ENCODE measurements at regions not wholly inside any gene's neighbourhood (a gene's known extent, or its start where the extent isn't known, plus 50 kb on each side); places are given as distances from the start of the nearest gene placed in this dataset.
A peak's percentile ranks its signal among the peaks of the same experiment; 100 is the strongest.

DNA sequence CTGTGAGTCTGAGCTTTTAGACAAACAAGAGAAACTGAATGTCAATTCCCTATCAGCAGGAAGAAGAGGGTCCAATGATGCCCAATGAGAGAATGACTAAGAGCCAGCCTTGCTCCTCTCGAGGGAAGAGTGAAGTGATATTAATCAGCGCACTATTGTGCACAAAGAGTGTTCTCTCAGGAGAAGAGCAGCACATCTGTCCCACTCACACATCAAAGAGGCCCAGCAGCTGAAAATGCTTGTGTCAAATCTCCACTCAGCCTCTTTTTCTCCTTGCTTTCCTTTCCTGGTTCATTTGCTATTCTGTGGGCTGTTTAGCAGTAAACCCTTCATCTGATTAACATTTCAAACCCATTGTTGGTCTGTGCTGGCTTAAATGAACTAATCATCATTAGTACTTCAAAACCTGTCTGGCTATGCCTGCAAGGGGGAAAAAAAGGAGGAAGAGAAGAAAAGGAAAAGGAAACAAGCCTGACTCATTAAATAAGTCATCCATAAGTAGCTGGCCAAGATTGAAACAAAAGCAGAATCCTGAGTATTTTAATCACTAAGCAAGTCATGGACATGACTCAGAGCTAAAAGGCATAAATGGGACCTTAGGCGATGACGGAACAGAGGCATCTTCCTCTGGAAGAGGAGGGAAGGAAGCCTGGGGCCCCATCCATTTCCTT lies 912.7 kb downstream of the TUSC7 start:
- Histone ChIP-seq H2BK12ac (ENCODE audit: low read length in 2 of 2) (peak overlapping the region; percentile 19 to 37), H2AK5ac (ENCODE audit: low read length, severe bottlenecking) (peak overlapping the region; percentile 39), H3K79me1 (replicated peaks; ENCODE audit: low read length, poor library complexity, severe bottlenecking) (no peaks in the 10 kb centered on the region), H2BK120ac (ENCODE audit: low read depth, low read length) (no peak overlapping the region), H3K23ac (ENCODE audit: low read length in 2 of 2) (no peak overlapping the region), H3K14ac (ENCODE audit: low read length in 2 of 2) (no peak overlapping the region), H2BK5ac (ENCODE audit: low read depth, low read length, poor library complexity, severe bottlenecking) (no peak overlapping the region), H3K4me2 (ENCODE audit: low read length, poor library complexity, severe bottlenecking) (no peak overlapping the region), H3K9ac (ENCODE audit: low read length) (peak overlapping the region; percentile 46), H3K9me3 (ENCODE audit: control insufficient read depth, low read length) (no peaks in the 10 kb centered on the region), H3K4me3 (ENCODE audit: insufficient read depth in 1 of 2, low read depth in 1 of 2, low read length in 2 of 2) (no peak overlapping the region), H3K36me3 (ENCODE audit: control insufficient read depth in 1 of 2, insufficient read depth in 2 of 2, low read depth in 1 of 2, low read length in 2 of 2) (no peaks in the 10 kb centered on the region), H3K27me3 (ENCODE audit: control insufficient read depth in 1 of 2, insufficient read depth in 1 of 2, low read length in 2 of 2) (no peaks in the 10 kb centered on the region), H4K8ac (ENCODE audit: low read length) (peak overlapping the region; percentile 42), H3K18ac (ENCODE audit: low read depth in 1 of 2, low read length in 2 of 2) (peak overlapping the region in 1 of 2 experiments; percentile 52), H3K4ac (ENCODE audit: low read depth in 1 of 2, low read length in 2 of 2) (peak overlapping the region in 1 of 2 experiments; percentile 17), H3K27ac (ENCODE audit: low read length, poor library complexity, severe bottlenecking) (peak overlapping the region; percentile 87), H2AFZ (ENCODE audit: low read depth, low read length) (peak overlapping the region; percentile 15), H2BK15ac (ENCODE audit: low read depth, poor library complexity, severe bottlenecking) (no peak overlapping the region), H3K4me1 (ENCODE audit: control insufficient read depth, insufficient read depth, low read depth, low read length) (peaks cover 3% of the 10 kb centered on the region), H4K91ac (ENCODE audit: low read length) (no peak overlapping the region)
- 12% methylated on average over 4 of the region's 4 CpGs for WGBS
- peak; percentile 82 for DNase-seq

DNA sequence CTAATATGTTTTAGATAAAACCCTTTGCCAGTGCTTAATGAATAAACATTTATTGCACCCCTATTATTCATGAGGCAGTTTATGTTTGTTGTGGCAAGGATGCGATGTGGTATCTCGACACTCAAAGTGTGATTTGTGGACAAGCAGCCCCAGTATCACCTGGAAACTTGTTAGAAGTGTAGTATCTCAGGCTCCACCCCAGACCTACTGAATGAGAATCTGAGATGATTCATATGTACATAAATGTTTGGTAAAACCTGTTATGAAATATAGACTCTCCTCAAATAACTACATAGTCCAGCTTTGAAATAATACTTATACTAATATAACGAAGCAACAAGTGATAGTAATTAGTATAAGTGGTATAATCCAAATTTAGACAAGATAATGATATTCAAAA lies 914.8 kb downstream of the TUSC7 start:
- Histone ChIP-seq H2AFZ (ENCODE audit: low read depth, low read length) (no peak overlapping the region), H3K4me1 (ENCODE audit: control insufficient read depth, insufficient read depth, low read depth, low read length) (peaks cover 5% of the 10 kb centered on the region), H3K14ac (ENCODE audit: low read length in 2 of 2) (no peak overlapping the region), H3K23ac (ENCODE audit: low read length in 2 of 2) (no peak overlapping the region), H4K8ac (ENCODE audit: low read length) (no peak overlapping the region), H2BK120ac (ENCODE audit: low read depth, low read length) (no peak overlapping the region), H3K4me2 (ENCODE audit: low read length, poor library complexity, severe bottlenecking) (no peak overlapping the region), H3K9ac (ENCODE audit: low read length) (no peak overlapping the region), H3K9me3 (ENCODE audit: control insufficient read depth, low read length) (no peaks in the 10 kb centered on the region), H3K4me3 (ENCODE audit: insufficient read depth in 1 of 2, low read depth in 1 of 2, low read length in 2 of 2) (no peak overlapping the region), H2AK5ac (ENCODE audit: low read length, severe bottlenecking) (no peak overlapping the region), H2BK15ac (ENCODE audit: low read depth, poor library complexity, severe bottlenecking) (no peak overlapping the region), H3K4ac (ENCODE audit: low read depth in 1 of 2, low read length in 2 of 2) (no peak overlapping the region), H3K36me3 (ENCODE audit: control insufficient read depth in 1 of 2, insufficient read depth in 2 of 2, low read depth in 1 of 2, low read length in 2 of 2) (no peaks in the 10 kb centered on the region), H3K79me1 (replicated peaks; ENCODE audit: low read length, poor library complexity, severe bottlenecking) (no peaks in the 10 kb centered on the region), H3K27ac (ENCODE audit: low read length, poor library complexity, severe bottlenecking) (no peak overlapping the region), H4K91ac (ENCODE audit: low read length) (no peak overlapping the region), H2BK12ac (ENCODE audit: low read length in 2 of 2) (no peak overlapping the region), H3K18ac (ENCODE audit: low read depth in 1 of 2, low read length in 2 of 2) (no peak overlapping the region), H3K27me3 (ENCODE audit: control insufficient read depth in 1 of 2, insufficient read depth in 1 of 2, low read length in 2 of 2) (no peaks in the 10 kb centered on the region), H2BK5ac (ENCODE audit: low read depth, low read length, poor library complexity, severe bottlenecking) (no peak overlapping the region)
- no peak for DNase-seq
- WGBS, result no CpG with 5 or more reads among the region's 3 CpGs

DNA sequence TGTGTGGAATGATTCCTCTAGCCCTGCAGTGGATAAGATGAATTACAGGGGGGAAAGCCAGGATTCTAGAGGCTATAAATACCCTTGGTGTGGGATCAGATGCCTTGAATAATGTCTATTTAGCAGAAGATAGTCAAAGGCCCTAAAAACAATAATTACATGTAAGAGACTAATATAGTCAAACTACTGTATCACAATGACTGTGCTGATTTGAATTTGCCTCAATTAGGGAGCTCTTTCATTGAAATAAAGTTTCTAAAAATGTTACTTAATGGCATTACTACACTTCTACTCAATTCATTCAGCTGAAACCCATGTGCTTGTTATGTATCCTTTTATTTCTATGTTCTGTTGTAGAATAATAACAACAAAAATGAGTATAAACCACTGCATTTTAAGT lies 915.6 kb downstream of the TUSC7 start:
- Histone ChIP-seq H3K4me2 (ENCODE audit: low read length, poor library complexity, severe bottlenecking) (no peak overlapping the region), H3K4me1 (ENCODE audit: control insufficient read depth, insufficient read depth, low read depth, low read length) (peaks cover 5% of the 10 kb centered on the region), H3K18ac (ENCODE audit: low read depth in 1 of 2, low read length in 2 of 2) (no peak overlapping the region), H3K9me3 (ENCODE audit: control insufficient read depth, low read length) (no peaks in the 10 kb centered on the region), H3K27ac (ENCODE audit: low read length, poor library complexity, severe bottlenecking) (no peak overlapping the region), H3K9ac (ENCODE audit: low read length) (no peak overlapping the region), H3K4me3 (ENCODE audit: insufficient read depth in 1 of 2, low read depth in 1 of 2, low read length in 2 of 2) (no peak overlapping the region), H3K4ac (ENCODE audit: low read depth in 1 of 2, low read length in 2 of 2) (no peak overlapping the region), H4K91ac (ENCODE audit: low read length) (no peak overlapping the region), H2BK120ac (ENCODE audit: low read depth, low read length) (no peak overlapping the region), H2BK12ac (ENCODE audit: low read length in 2 of 2) (no peak overlapping the region), H2AFZ (ENCODE audit: low read depth, low read length) (no peak overlapping the region), H2BK5ac (ENCODE audit: low read depth, low read length, poor library complexity, severe bottlenecking) (no peak overlapping the region), H3K79me1 (replicated peaks; ENCODE audit: low read length, poor library complexity, severe bottlenecking) (no peaks in the 10 kb centered on the region), H3K27me3 (ENCODE audit: control insufficient read depth in 1 of 2, insufficient read depth in 1 of 2, low read length in 2 of 2) (no peaks in the 10 kb centered on the region), H3K36me3 (ENCODE audit: control insufficient read depth in 1 of 2, insufficient read depth in 2 of 2, low read depth in 1 of 2, low read length in 2 of 2) (no peaks in the 10 kb centered on the region), H4K8ac (ENCODE audit: low read length) (no peak overlapping the region), H2AK5ac (ENCODE audit: low read length, severe bottlenecking) (no peak overlapping the region), H3K14ac (ENCODE audit: low read length in 2 of 2) (no peak overlapping the region), H3K23ac (ENCODE audit: low read length in 2 of 2) (no peak overlapping the region), H2BK15ac (ENCODE audit: low read depth, poor library complexity, severe bottlenecking) (no peak overlapping the region)
- no peak for DNase-seq

DNA sequence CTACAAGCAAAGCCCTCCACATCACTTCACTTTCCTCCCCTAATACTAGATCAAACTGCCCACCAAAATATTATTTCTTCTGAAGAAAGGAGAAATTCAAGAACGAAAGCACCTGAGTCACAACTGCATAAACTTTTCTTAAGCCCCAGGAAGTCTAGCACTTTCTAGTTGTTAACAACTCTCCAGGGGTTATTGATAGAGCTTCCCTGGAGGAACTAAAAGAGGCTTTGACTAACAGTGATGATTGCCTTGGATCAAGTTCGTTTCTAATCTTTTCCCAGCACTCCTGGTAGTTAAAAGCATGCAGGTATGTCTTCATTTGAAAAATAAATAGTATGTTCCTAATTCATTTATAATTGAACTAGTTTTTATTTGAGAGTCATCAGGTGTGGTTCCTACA lies 917.0 kb downstream of the TUSC7 start:
- no peak overlapping the region for H2AFZ ChIP-seq (ENCODE audit: low read depth, low read length)
- H3K9ac ChIP-seq (ENCODE audit: low read length), result no peak overlapping the region
- H3K4me3 ChIP-seq (ENCODE audit: insufficient read depth in 1 of 2, low read depth in 1 of 2, low read length in 2 of 2), result no peak overlapping the region
- no peak for DNase-seq
- H3K14ac ChIP-seq (ENCODE audit: low read length in 2 of 2), result no peak overlapping the region
- no peak overlapping the region for H3K4ac ChIP-seq (ENCODE audit: low read depth in 1 of 2, low read length in 2 of 2)
- no peak overlapping the region for H3K23ac ChIP-seq (ENCODE audit: low read length in 2 of 2)
- H3K36me3 ChIP-seq (ENCODE audit: control insufficient read depth in 1 of 2, insufficient read depth in 2 of 2, low read depth in 1 of 2, low read length in 2 of 2), result no peaks in the 10 kb centered on the region
- no peak overlapping the region for H3K18ac ChIP-seq (ENCODE audit: low read depth in 1 of 2, low read length in 2 of 2)
- no peak overlapping the region for H4K91ac ChIP-seq (ENCODE audit: low read length)
- no peaks in the 10 kb centered on the region for H3K79me1 ChIP-seq (replicated peaks; ENCODE audit: low read length, poor library complexity, severe bottlenecking)
- H2BK120ac ChIP-seq (ENCODE audit: low read depth, low read length), result no peak overlapping the region
- H3K4me1 ChIP-seq (ENCODE audit: control insufficient read depth, insufficient read depth, low read depth, low read length), result peaks cover 5% of the 10 kb centered on the region
- H2BK15ac ChIP-seq (ENCODE audit: low read depth, poor library complexity, severe bottlenecking), result no peak overlapping the region
- no peak overlapping the region for H4K8ac ChIP-seq (ENCODE audit: low read length)
- no peaks in the 10 kb centered on the region for H3K27me3 ChIP-seq (ENCODE audit: control insufficient read depth in 1 of 2, insufficient read depth in 1 of 2, low read length in 2 of 2)
- peak overlapping the region in 1 of 2 experiments; percentile 11 for H2BK12ac ChIP-seq (ENCODE audit: low read length in 2 of 2)
- no peak overlapping the region for H2BK5ac ChIP-seq (ENCODE audit: low read depth, low read length, poor library complexity, severe bottlenecking)
- no peak overlapping the region for H3K27ac ChIP-seq (ENCODE audit: low read length, poor library complexity, severe bottlenecking)
- H3K9me3 ChIP-seq (ENCODE audit: control insufficient read depth, low read length), result no peaks in the 10 kb centered on the region
- no peak overlapping the region for H2AK5ac ChIP-seq (ENCODE audit: low read length, severe bottlenecking)
- no peak overlapping the region for H3K4me2 ChIP-seq (ENCODE audit: low read length, poor library complexity, severe bottlenecking)
- WGBS, result 20% methylated on average over 1 of the region's 2 CpGs

Data from mesenchymal stem cell (in vitro differentiated cells and primary cell).